ENCODE measurements at regions not wholly inside any gene's neighbourhood (a gene's known extent, or its start where the extent isn't known, plus 50 kb on each side); places are given as distances from the start of the nearest gene placed in this dataset.

- in situ Hi-C loops (cut with HindIII; ENCODE audit: low sequenced_read_pairs) = no loop called here
- DNase-seq (ENCODE audit: low read depth, low spot score) = peak; percentile 9
- no peak for TF ChIP-seq CTCF (IDR thresholded peaks at IDR 0.05; ENCODE audit: low read depth, low read length)
- no peak overlapping the region for H3K4me3 ChIP-seq (ENCODE audit: low read depth, low read length)
These were observed 367.9 kb downstream of the CYLC2 start for GRCh38 chr9:103362986-103363385.

- DNase-seq (ENCODE audit: low read depth, low spot score) = peak; percentile 92
- no peak for TF ChIP-seq CTCF (IDR thresholded peaks at IDR 0.05; ENCODE audit: low read depth, low read length)
- in situ Hi-C loops (cut with HindIII; ENCODE audit: low sequenced_read_pairs) = no loop called here
- H3K4me3 ChIP-seq (ENCODE audit: low read depth, low read length) = no peak overlapping the region
These were observed 369.6 kb downstream of the CYLC2 start for GRCh38 chr9:103364753-103365152.

GRCh38 chr9:103371152-103371551 is 376.0 kb downstream of the CYLC2 start:
- no peak for DNase-seq (ENCODE audit: low read depth, low spot score)
- H3K4me3 ChIP-seq (ENCODE audit: low read depth, low read length) = no peak overlapping the region
- no peak for TF ChIP-seq CTCF (IDR thresholded peaks at IDR 0.05; ENCODE audit: low read depth, low read length)
- in situ Hi-C loops (cut with HindIII; ENCODE audit: low sequenced_read_pairs) = no loop called here

- in situ Hi-C loops (cut with HindIII; ENCODE audit: low sequenced_read_pairs) = no loop called here
- DNase-seq (ENCODE audit: low read depth, low spot score) = no peak
- H3K4me3 ChIP-seq (ENCODE audit: low read depth, low read length) = no peak overlapping the region
- TF ChIP-seq CTCF (IDR thresholded peaks at IDR 0.05; ENCODE audit: low read depth, low read length) = no peak
These were observed 377.7 kb downstream of the CYLC2 start for GRCh38 chr9:103372828-103373227.

GRCh38 chr9:103377667-103378066 is 382.5 kb downstream of the CYLC2 start:
- H3K4me3 ChIP-seq (ENCODE audit: low read depth, low read length) = no peak overlapping the region
- no peak for DNase-seq (ENCODE audit: low read depth, low spot score)
- in situ Hi-C loops (cut with HindIII; ENCODE audit: low sequenced_read_pairs) = no loop called here
- TF ChIP-seq CTCF (IDR thresholded peaks at IDR 0.05; ENCODE audit: low read depth, low read length) = no peak

- no peak overlapping the region for H3K4me3 ChIP-seq (ENCODE audit: low read depth, low read length)
- DNase-seq (ENCODE audit: low read depth, low spot score) = peak; percentile 57
- in situ Hi-C loops (cut with HindIII; ENCODE audit: low sequenced_read_pairs) = no loop called here
- TF ChIP-seq CTCF (IDR thresholded peaks at IDR 0.05; ENCODE audit: low read depth, low read length) = peak; percentile 65
These were observed 402.9 kb downstream of the CYLC2 start for GRCh38 chr9:103397868-103398600.

Measured in astrocyte of the spinal cord (primary cell).